NCI-H1417 treated with DMSO at 0.1 percent for 48 hours (cell line): ENCODE measurements at regions not wholly inside any gene's neighbourhood (a gene's known extent, or its start where the extent isn't known, plus 50 kb on each side); places are given as distances from the start of the nearest gene placed in this dataset.
"Not testable (repeated sequence)": the region's sequence is repeated elsewhere in the genome, so short reads cannot be mapped to it uniquely, and the experiment has no call there.

ENCODE experiments used
- DNase-seq: peaks from one replicate; lab custom pipeline; 2025; lab: John Stamatoyannopoulos, UW

- DNase-seq, result no peak
Observed at GRCh38 chr17:83018658-83019193, 60.7 kb upstream of the METRNL start.

- DNase-seq, result no peak
Observed at GRCh38 chr17:83019376-83019775, 60.0 kb upstream of the METRNL start.

- no peak for DNase-seq
Observed at GRCh38 chr17:83024218-83024971, 55.0 kb upstream of the METRNL start.

GRCh38 chr17:83025636-83026280 lies 53.7 kb upstream of the METRNL start:
- DNase-seq, result no peak

GRCh38 chr17:83026311-83026811 lies 53.0 kb upstream of the METRNL start:
- DNase-seq, result no peak

GRCh38 chr17:83026921-83027320 lies 52.5 kb upstream of the METRNL start:
- DNase-seq, result not testable (repeated sequence)

- DNase-seq, result no peak
Observed at GRCh38 chr17:83028851-83029250, 50.6 kb upstream of the METRNL start.

- DNase-seq, result no peak
Observed at GRCh38 chr17:83029571-83029970, 49.8 kb upstream of the METRNL start.
